ENCODE measurements at regions not wholly inside any gene's neighbourhood (a gene's known extent, or its start where the extent isn't known, plus 50 kb on each side); places are given as distances from the start of the nearest gene placed in this dataset.

- Mint-ChIP-seq H3K9me3 (peaks cover 6% of the 10 kb centered on the region), H3K27me3 (peaks cover 10% of the 10 kb centered on the region), H3K4me1 (ENCODE audit: unreplicated experiment) (no peaks in the 10 kb centered on the region), H3K36me3 (no peaks in the 10 kb centered on the region), H3K27ac (no peak overlapping the region), H3K4me3 (no peak overlapping the region)
- DNase-seq (ENCODE audit: extremely low spot score, unreplicated experiment): no peak
- no peak for TF ChIP-seq CTCF (conservative IDR thresholded peaks at IDR 0.05)
These were observed 703.0 kb downstream of the ARAP2 start for GRCh38 chr4:35541146-35541887.

- Mint-ChIP-seq H3K36me3 (no peaks in the 10 kb centered on the region), H3K4me3 (no peak overlapping the region), H3K27ac (no peak overlapping the region), H3K9me3 (peaks cover 6% of the 10 kb centered on the region), H3K4me1 (ENCODE audit: unreplicated experiment) (no peaks in the 10 kb centered on the region), H3K27me3 (peaks cover 10% of the 10 kb centered on the region)
- TF ChIP-seq CTCF (conservative IDR thresholded peaks at IDR 0.05): no peak
- no peak for DNase-seq (ENCODE audit: extremely low spot score, unreplicated experiment)
These were observed 702.5 kb downstream of the ARAP2 start for GRCh38 chr4:35541888-35542213.

- Mint-ChIP-seq H3K4me3 (no peak overlapping the region), H3K27ac (no peak overlapping the region), H3K9me3 (no peaks in the 10 kb centered on the region), H3K36me3 (no peaks in the 10 kb centered on the region), H3K27me3 (peaks cover 9% of the 10 kb centered on the region), H3K4me1 (ENCODE audit: unreplicated experiment) (no peaks in the 10 kb centered on the region)
- no peak for TF ChIP-seq CTCF (conservative IDR thresholded peaks at IDR 0.05)
- no peak for DNase-seq (ENCODE audit: extremely low spot score, unreplicated experiment)
These were observed 695.4 kb downstream of the ARAP2 start for GRCh38 chr4:35548921-35549320.

- H3K36me3 Mint-ChIP-seq: no peaks in the 10 kb centered on the region
- H3K27me3 Mint-ChIP-seq: no peaks in the 10 kb centered on the region
- no peak overlapping the region for H3K4me3 Mint-ChIP-seq
- no peak for DNase-seq (ENCODE audit: extremely low spot score, unreplicated experiment)
- no peak overlapping the region for H3K27ac Mint-ChIP-seq
- no peaks in the 10 kb centered on the region for H3K4me1 Mint-ChIP-seq (ENCODE audit: unreplicated experiment)
- no peak for TF ChIP-seq CTCF (conservative IDR thresholded peaks at IDR 0.05)
- H3K9me3 Mint-ChIP-seq: peaks cover 6% of the 10 kb centered on the region
These were observed 687.9 kb downstream of the ARAP2 start for GRCh38 chr4:35556387-35556786.

- H3K27me3 Mint-ChIP-seq: no peaks in the 10 kb centered on the region
- DNase-seq (ENCODE audit: extremely low spot score, unreplicated experiment): no peak
- peaks cover 6% of the 10 kb centered on the region for H3K9me3 Mint-ChIP-seq
- H3K27ac Mint-ChIP-seq: no peak overlapping the region
- no peak for TF ChIP-seq CTCF (conservative IDR thresholded peaks at IDR 0.05)
- H3K36me3 Mint-ChIP-seq: no peaks in the 10 kb centered on the region
- peaks cover 11% of the 10 kb centered on the region for H3K4me1 Mint-ChIP-seq (ENCODE audit: unreplicated experiment)
- H3K4me3 Mint-ChIP-seq: no peak overlapping the region
These were observed 684.6 kb downstream of the ARAP2 start for GRCh38 chr4:35559559-35560365.

Measured in type B pancreatic cell (in vitro differentiated cells).